Transverse colon (tissue), 4 donors: ENCODE measurements at regions not wholly inside any gene's neighbourhood (a gene's known extent, or its start where the extent isn't known, plus 50 kb on each side); places are given as distances from the start of the nearest gene placed in this dataset.

Experiments
- DNase-seq: peaks from one replicate; pipeline ENCODE4 v3.0.0-alpha.2; 2019
- H3K27ac ChIP-seq, 4 donors: fragments of 200-600 bp; sonication (generic); 2 replicates each; pipeline ENCODE4 v1.5.1; 2016 to 2018; ENCODE audit warnings: inconsistent platforms in 4 of 4
- H3K27me3 ChIP-seq: fragments of 200-600 bp; sonication (generic); 2 replicates; pipeline ENCODE4 v1.5.1; 2017; ENCODE audit warnings: inconsistent platforms
- H3K36me3 ChIP-seq, 4 donors: fragments of 200-600 bp; sonication (generic); 2 replicates each; pipeline ENCODE4 v1.5.1; 2017 to 2019; ENCODE audit warnings: inconsistent platforms in 4 of 4
- H3K4me1 ChIP-seq, 4 donors: fragments of 200-600 bp; sonication (generic); 2 replicates each; pipeline ENCODE4 v1.5.1; 2017 to 2020; ENCODE audit warnings: inconsistent platforms in 4 of 4
- H3K4me3 ChIP-seq, 4 donors: fragments of 200-600 bp; sonication (generic); 1 replicate in 1 of 4; 2 replicates in 3 of 4; pipeline versions ENCODE4 v1.5.1 to v1.6.1; 2017 to 2019; ENCODE audit warnings: inconsistent platforms in 4 of 4
- H3K9me3 ChIP-seq, 2 donors: fragments of 200-600 bp; sonication (generic); 2 replicates each; pipeline ENCODE4 v1.5.1; 2017 to 2019; ENCODE audit warnings: inconsistent platforms in 2 of 2
- EP300 ChIP-seq: sonication (generic); formaldehyde crosslinking; IDR thresholded peaks from one replicate; pipeline ENCODE4 v1.6.1; 2017; ENCODE audit warnings: antibody characterized with exemption, low read depth
- POLR2A ChIP-seq: fragments of 450-650 bp; IDR thresholded peaks from one replicate; pipeline ENCODE4 v1.6.1; 2016; ENCODE audit warnings: antibody characterized with exemption, mild to moderate bottlenecking, moderate library complexity
- POLR2AphosphoS5 ChIP-seq, 3 donors: sonication (generic); formaldehyde crosslinking; IDR thresholded peaks; one replicate each; pipeline ENCODE4 v1.6.1; 2016; ENCODE audit warnings: antibody characterized with exemption in 3 of 3
- WGBS, 2 donors: methylation state at CpG; one replicate each; pipeline ENCODE4 v1.1.5; 2018; ENCODE audit warnings: low coverage in 1 of 2; 5-methylcytosine and 5-hydroxymethylcytosine counted together
- in situ Hi-C, 4 donors: fragments of 200-750 bp; cut with MboI; loops; one replicate each; pipeline versions ENCODE4 v1.15.0 to v1.15.1; 2017; ENCODE audit warnings: low sequenced_read_pairs in 3 of 4, low pct_ligation_motif_present in 1 of 4, low pct_unique_long_range_greater_than_20kb in 1 of 4
- intact Hi-C: fragments of 100-400 bp; cut with DNase I; formaldehyde crosslinking; loops from one replicate; pipeline ENCODE4 v1.15.1; 2023; ENCODE audit warnings: low total_unique reads
- TF ChIP-seq, protein P1 (sequence below), 5 experiments: fragments of 200-600 bp in 3 of 5; fragments of 450-650 bp in 2 of 5; sonication (generic) in 3 of 5; IDR thresholded peaks; 1 replicate in 2 of 5; 2 replicates in 3 of 5; pipeline ENCODE4 v1.5.1; 2016 to 2017; ENCODE audit warnings: antibody characterized with exemption in 5 of 5, inconsistent platforms in 3 of 5, mild to moderate bottlenecking in 2 of 5, moderate library complexity in 1 of 5

DNA sequence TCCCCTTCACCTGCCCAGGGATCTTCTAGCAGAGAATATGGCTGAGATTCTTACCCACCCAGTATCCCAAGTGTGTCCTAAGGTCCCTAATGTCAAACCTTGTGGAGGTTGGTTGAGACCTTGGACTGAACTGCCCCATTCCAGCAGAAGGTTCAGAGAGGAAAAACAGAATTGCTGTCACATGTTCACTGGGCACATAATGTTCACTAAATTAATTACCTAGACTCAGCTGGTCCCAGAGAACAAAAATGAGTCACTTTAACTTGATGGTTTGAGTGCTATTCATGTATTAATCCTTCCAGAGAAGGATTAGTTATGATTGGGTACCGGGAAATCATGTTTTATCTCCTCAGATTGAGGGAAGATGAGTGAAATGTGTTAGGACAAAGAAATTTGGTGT lies 171.3 kb upstream of the GADL1 start:
- intact Hi-C loops: no loop called here
- Histone ChIP-seq H3K9me3 (no peaks in the 10 kb centered on the region), H3K27me3 (no peaks in the 10 kb centered on the region), H3K4me3 (no peak overlapping the region), H3K4me1 (no peaks in the 10 kb centered on the region), H3K36me3 (no peaks in the 10 kb centered on the region), H3K27ac (no peak overlapping the region)
- DNase-seq: no peak
- in situ Hi-C loops: no loop called here
- TF ChIP-seq, protein P1, sequence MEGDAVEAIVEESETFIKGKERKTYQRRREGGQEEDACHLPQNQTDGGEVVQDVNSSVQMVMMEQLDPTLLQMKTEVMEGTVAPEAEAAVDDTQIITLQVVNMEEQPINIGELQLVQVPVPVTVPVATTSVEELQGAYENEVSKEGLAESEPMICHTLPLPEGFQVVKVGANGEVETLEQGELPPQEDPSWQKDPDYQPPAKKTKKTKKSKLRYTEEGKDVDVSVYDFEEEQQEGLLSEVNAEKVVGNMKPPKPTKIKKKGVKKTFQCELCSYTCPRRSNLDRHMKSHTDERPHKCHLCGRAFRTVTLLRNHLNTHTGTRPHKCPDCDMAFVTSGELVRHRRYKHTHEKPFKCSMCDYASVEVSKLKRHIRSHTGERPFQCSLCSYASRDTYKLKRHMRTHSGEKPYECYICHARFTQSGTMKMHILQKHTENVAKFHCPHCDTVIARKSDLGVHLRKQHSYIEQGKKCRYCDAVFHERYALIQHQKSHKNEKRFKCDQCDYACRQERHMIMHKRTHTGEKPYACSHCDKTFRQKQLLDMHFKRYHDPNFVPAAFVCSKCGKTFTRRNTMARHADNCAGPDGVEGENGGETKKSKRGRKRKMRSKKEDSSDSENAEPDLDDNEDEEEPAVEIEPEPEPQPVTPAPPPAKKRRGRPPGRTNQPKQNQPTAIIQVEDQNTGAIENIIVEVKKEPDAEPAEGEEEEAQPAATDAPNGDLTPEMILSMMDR (IDR thresholded peaks at IDR 0.05): no peak
- TF ChIP-seq POLR2AphosphoS5 (IDR thresholded peaks at IDR 0.05): no peak
- no peak for TF ChIP-seq POLR2A
- WGBS, 2 donors: 90 to 100% methylated on average over 1 of the region's 1 CpG

DNA sequence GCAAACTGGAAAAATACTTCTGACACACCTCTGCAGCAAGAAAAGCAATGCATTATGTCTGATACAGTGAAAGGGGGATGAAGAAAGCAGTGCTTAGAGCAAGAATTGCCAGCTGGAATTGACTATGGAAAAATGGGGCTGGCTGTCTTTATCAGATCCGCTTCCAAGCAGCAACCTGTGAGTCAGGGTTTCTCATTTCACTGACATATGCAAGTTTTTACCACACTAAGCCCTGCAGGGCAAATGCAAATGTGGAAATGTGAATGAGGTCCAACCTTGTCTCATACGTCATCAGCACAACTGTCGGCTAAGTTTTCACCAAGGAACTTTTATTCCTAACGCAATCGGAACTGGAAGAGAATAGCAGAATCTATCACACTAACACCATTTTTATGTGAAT lies 172.5 kb upstream of the GADL1 start:
- WGBS, 2 donors: 75 to 80% methylated on average over 2 to 5 of the region's 5 CpGs
- in situ Hi-C loops: no loop called here
- H3K27me3 ChIP-seq: no peaks in the 10 kb centered on the region

DNA sequence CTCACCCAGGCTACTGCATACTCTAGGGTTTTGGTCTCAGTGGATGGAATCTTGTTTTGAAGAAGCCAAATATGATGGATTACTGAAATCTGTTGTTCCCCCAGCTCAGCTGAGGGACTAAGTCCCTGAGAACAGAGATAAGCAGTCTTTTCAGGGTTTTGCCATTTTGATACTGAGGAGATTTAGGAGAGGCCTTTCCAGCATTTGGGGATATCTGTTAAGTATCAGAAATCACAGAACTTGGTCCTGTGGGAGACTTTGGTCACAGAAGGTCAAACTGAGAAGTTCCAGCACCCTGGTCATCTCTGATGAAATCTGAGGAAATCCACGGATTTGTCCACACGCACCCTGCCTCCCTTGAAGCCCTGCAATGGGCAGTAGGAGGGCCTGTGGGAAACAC lies 181.0 kb upstream of the GADL1 start:
- intact Hi-C loops: no loop called here
- 92% methylated on average over 2 of the region's 2 CpGs; no CpG with 5 or more reads in 1 of the 2 donors for WGBS, 2 donors
- Histone ChIP-seq H3K27ac (no peak overlapping the region), H3K36me3 (no peaks in the 10 kb centered on the region), H3K4me1 (no peaks in the 10 kb centered on the region), H3K27me3 (no peaks in the 10 kb centered on the region), H3K9me3 (no peaks in the 10 kb centered on the region), H3K4me3 (no peak overlapping the region)
- TF ChIP-seq POLR2AphosphoS5 (IDR thresholded peaks at IDR 0.05): no peak
- DNase-seq: no peak
- in situ Hi-C loops: no loop called here

More for the DNA sequence above, 172.5 kb upstream of the GADL1 start:
- H3K9me3 ChIP-seq: no peaks in the 10 kb centered on the region
- no peaks in the 10 kb centered on the region for H3K36me3 ChIP-seq
- no peak for TF ChIP-seq POLR2AphosphoS5 (IDR thresholded peaks at IDR 0.05)
- TF ChIP-seq, protein P1 (IDR thresholded peaks at IDR 0.05): no peak
- TF ChIP-seq POLR2A: no peak
- TF ChIP-seq EP300: no peak
- DNase-seq: no peak
- H3K27ac ChIP-seq: no peak overlapping the region
- no peaks in the 10 kb centered on the region for H3K4me1 ChIP-seq
- H3K4me3 ChIP-seq: no peak overlapping the region
- intact Hi-C loops: no loop called here

DNA sequence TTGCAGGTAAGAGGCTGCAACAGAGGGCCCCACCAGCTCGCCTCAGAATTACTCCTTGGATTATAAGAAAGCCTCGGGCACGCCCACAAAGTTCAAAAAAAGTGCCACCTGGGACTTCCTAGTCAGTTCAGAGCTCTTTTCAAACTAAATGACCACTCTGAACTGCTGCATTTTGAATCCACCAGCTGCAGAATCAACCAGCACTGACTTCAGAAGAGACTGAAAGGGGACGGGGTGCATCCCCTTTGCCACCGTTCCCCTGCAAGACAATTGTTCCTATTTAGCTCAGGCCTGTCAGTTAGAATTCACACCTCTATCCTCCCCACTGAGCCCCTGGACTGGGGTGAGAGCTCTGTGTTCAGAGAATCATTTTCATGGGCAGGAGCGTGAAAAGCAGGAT lies 181.4 kb upstream of the GADL1 start:
- in situ Hi-C loops: no loop called here
- DNase-seq: no peak
- no peaks in the 10 kb centered on the region for H3K9me3 ChIP-seq

More for the DNA sequence above, 181.4 kb upstream of the GADL1 start:
- Histone ChIP-seq H3K4me1 (no peaks in the 10 kb centered on the region), H3K36me3 (no peaks in the 10 kb centered on the region), H3K4me3 (no peak overlapping the region), H3K27me3 (no peaks in the 10 kb centered on the region), H3K27ac (no peak overlapping the region)
- WGBS, 2 donors: 79 to 86% methylated on average over 1 to 6 of the region's 6 CpGs
- intact Hi-C loops: no loop called here
- TF ChIP-seq POLR2AphosphoS5 (IDR thresholded peaks at IDR 0.05): no peak
- TF ChIP-seq, protein P1 (IDR thresholded peaks at IDR 0.05): no peak
- no peak for TF ChIP-seq EP300
- TF ChIP-seq POLR2A: no peak
